Neural progenitor cell (in vitro differentiated cells): ENCODE measurements at regions not wholly inside any gene's neighbourhood (a gene's known extent, or its start where the extent isn't known, plus 50 kb on each side); places are given as distances from the start of the nearest gene placed in this dataset.

Experiments used
- EZH2 ChIP-seq: fragments of 200-600 bp; sonication (generic); IDR thresholded peaks from 2 replicates; pipeline ENCODE4 v1.6.1; 2017; ENCODE audit warnings: antibody characterized with exemption, mild to moderate bottlenecking, moderate library complexity
- EZH2phosphoT487 ChIP-seq: fragments of 200-600 bp; sonication (generic); IDR thresholded peaks from 2 replicates; pipeline ENCODE4 v1.6.1; 2017; ENCODE audit warnings: antibody characterized with exemption
- TF ChIP-seq, protein P1 (sequence below): fragments of 200-600 bp; sonication (generic); IDR thresholded peaks from 2 replicates; pipeline ENCODE4 v1.5.1; 2017; ENCODE audit warnings: antibody characterized with exemption, mild to moderate bottlenecking

DNA sequence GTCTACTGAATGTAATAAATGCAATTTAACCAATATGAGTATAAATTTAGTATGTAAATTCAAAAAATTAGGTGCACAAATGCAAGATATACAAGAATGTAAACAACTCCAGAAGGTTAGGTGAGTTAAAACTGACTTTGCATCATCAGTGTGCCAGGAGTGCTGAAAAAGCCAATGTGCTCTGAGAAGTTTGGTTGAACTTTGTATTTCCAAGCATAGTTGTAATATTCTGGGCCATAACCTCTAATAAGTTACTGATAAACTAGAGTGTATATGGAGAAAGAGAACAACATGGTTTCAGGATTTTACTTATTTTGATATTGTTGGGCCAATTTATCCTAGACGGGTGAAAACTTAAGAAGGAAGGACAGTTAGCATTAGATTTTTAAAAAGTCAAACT is 876.9 kb upstream of the GHITM start:
- TF ChIP-seq, protein P1, sequence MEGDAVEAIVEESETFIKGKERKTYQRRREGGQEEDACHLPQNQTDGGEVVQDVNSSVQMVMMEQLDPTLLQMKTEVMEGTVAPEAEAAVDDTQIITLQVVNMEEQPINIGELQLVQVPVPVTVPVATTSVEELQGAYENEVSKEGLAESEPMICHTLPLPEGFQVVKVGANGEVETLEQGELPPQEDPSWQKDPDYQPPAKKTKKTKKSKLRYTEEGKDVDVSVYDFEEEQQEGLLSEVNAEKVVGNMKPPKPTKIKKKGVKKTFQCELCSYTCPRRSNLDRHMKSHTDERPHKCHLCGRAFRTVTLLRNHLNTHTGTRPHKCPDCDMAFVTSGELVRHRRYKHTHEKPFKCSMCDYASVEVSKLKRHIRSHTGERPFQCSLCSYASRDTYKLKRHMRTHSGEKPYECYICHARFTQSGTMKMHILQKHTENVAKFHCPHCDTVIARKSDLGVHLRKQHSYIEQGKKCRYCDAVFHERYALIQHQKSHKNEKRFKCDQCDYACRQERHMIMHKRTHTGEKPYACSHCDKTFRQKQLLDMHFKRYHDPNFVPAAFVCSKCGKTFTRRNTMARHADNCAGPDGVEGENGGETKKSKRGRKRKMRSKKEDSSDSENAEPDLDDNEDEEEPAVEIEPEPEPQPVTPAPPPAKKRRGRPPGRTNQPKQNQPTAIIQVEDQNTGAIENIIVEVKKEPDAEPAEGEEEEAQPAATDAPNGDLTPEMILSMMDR: no peak
- TF ChIP-seq EZH2phosphoT487: no peak
- no peak for TF ChIP-seq EZH2
